ENCODE measurements at regions not wholly inside any gene's neighbourhood (a gene's known extent, or its start where the extent isn't known, plus 50 kb on each side); places are given as distances from the start of the nearest gene placed in this dataset.
"Not testable (repeated sequence)": the region's sequence is repeated elsewhere in the genome, so short reads cannot be mapped to it uniquely, and the experiment has no call there.

GRCh38 chr21:14629461-14629860, 83.3 kb upstream of the SAMSN1 start:
- Mint-ChIP-seq H3K9me3 (ENCODE audit: unreplicated experiment) (peaks cover 3% of the 10 kb centered on the region), H3K4me3 (ENCODE audit: unreplicated experiment) (no peak overlapping the region), H3K36me3 (ENCODE audit: unreplicated experiment) (peaks cover 4% of the 10 kb centered on the region), H3K4me1 (ENCODE audit: low read depth, unreplicated experiment) (no peaks in the 10 kb centered on the region), H3K27me3 (ENCODE audit: unreplicated experiment) (no peaks in the 10 kb centered on the region), H3K27ac (ENCODE audit: unreplicated experiment) (no peak overlapping the region)
- no peak for TF ChIP-seq CTCF (IDR thresholded peaks at IDR 0.05; ENCODE audit: partially characterized antibody, unreplicated experiment)
- DNase-seq = no peak

- H3K27me3 Mint-ChIP-seq (ENCODE audit: unreplicated experiment); H3K27ac Mint-ChIP-seq (ENCODE audit: unreplicated experiment); DNase-seq; H3K4me1 Mint-ChIP-seq (ENCODE audit: low read depth, unreplicated experiment); H3K9me3 Mint-ChIP-seq (ENCODE audit: unreplicated experiment); H3K4me3 Mint-ChIP-seq (ENCODE audit: unreplicated experiment): not testable (repeated sequence)
- peaks cover 15% of the 10 kb centered on the region for H3K36me3 Mint-ChIP-seq (ENCODE audit: unreplicated experiment)
These were observed 77.0 kb upstream of the SAMSN1 start for GRCh38 chr21:14623079-14623478.

- Mint-ChIP-seq H3K9me3 (ENCODE audit: unreplicated experiment) (peaks cover 8% of the 10 kb centered on the region), H3K36me3 (ENCODE audit: unreplicated experiment) (peaks cover 11% of the 10 kb centered on the region), H3K4me3 (ENCODE audit: unreplicated experiment) (no peak overlapping the region), H3K27me3 (ENCODE audit: unreplicated experiment) (peaks cover 3% of the 10 kb centered on the region), H3K4me1 (ENCODE audit: low read depth, unreplicated experiment) (no peaks in the 10 kb centered on the region), H3K27ac (ENCODE audit: unreplicated experiment) (no peak overlapping the region)
- no peak for TF ChIP-seq CTCF (IDR thresholded peaks at IDR 0.05; ENCODE audit: partially characterized antibody, unreplicated experiment)
- no peak for DNase-seq
These were observed 74.0 kb upstream of the SAMSN1 start for GRCh38 chr21:14620152-14620551.

GRCh38 chr21:14617871-14618270, 71.8 kb upstream of the SAMSN1 start:
- Mint-ChIP-seq H3K27ac (ENCODE audit: unreplicated experiment) (no peak overlapping the region), H3K4me3 (ENCODE audit: unreplicated experiment) (no peak overlapping the region), H3K4me1 (ENCODE audit: low read depth, unreplicated experiment) (no peaks in the 10 kb centered on the region), H3K9me3 (ENCODE audit: unreplicated experiment) (peaks cover under 1% of the 10 kb centered on the region), H3K36me3 (ENCODE audit: unreplicated experiment) (peaks cover 11% of the 10 kb centered on the region), H3K27me3 (ENCODE audit: unreplicated experiment) (peaks cover under 1% of the 10 kb centered on the region)
- DNase-seq = no peak
- no peak for TF ChIP-seq CTCF (IDR thresholded peaks at IDR 0.05; ENCODE audit: partially characterized antibody, unreplicated experiment)

GRCh38 chr21:14617040-14617393, 70.9 kb upstream of the SAMSN1 start:
- TF ChIP-seq CTCF (IDR thresholded peaks at IDR 0.05; ENCODE audit: partially characterized antibody, unreplicated experiment) = no peak
- H3K27me3 Mint-ChIP-seq (ENCODE audit: unreplicated experiment) = no peaks in the 10 kb centered on the region
- peaks cover 5% of the 10 kb centered on the region for H3K36me3 Mint-ChIP-seq (ENCODE audit: unreplicated experiment)
- no peak overlapping the region for H3K27ac Mint-ChIP-seq (ENCODE audit: unreplicated experiment)
- no peaks in the 10 kb centered on the region for H3K9me3 Mint-ChIP-seq (ENCODE audit: unreplicated experiment)
- no peak for DNase-seq
- H3K4me1 Mint-ChIP-seq (ENCODE audit: low read depth, unreplicated experiment) = no peaks in the 10 kb centered on the region
- H3K4me3 Mint-ChIP-seq (ENCODE audit: unreplicated experiment) = no peak overlapping the region
